ENCODE measurements at regions not wholly inside any gene's neighbourhood (a gene's known extent, or its start where the extent isn't known, plus 50 kb on each side); places are given as distances from the start of the nearest gene placed in this dataset.

DNA sequence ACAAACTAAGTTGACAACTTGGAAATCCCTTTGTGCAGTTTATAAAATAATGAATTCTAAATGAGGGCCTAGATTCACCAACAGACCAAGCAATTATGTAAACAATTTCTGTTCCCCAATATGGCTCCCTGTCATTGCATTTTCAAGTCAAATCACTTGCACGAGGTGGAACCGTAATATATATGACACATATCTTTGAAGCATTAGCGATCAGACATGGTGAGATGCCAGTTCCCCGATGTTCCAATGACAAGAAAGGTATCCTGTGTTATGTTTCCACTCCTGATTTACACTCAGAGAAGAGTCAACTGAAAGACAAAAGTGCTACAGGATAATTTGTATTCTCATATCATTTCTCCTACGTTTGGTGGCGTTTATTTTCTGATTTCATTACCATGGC, 108.5 kb upstream of the TDRD3 start:
- Histone ChIP-seq H3K4me2 (ENCODE audit: low read length) (no peak overlapping the region), H3K27me3 (ENCODE audit: control insufficient read depth, insufficient read depth, low read length) (peaks cover 15% of the 10 kb centered on the region), H3K4me3 (ENCODE audit: low read length) (no peak overlapping the region), H3K9ac (ENCODE audit: low read depth, low read length) (no peak overlapping the region), H3K4me1 (ENCODE audit: control insufficient read depth, insufficient read depth, low read length) (no peaks in the 10 kb centered on the region), H3K9me3 (replicated peaks; ENCODE audit: low read length) (no peaks in the 10 kb centered on the region), H3K36me3 (ENCODE audit: insufficient read depth, low read length) (no peaks in the 10 kb centered on the region)

DNA sequence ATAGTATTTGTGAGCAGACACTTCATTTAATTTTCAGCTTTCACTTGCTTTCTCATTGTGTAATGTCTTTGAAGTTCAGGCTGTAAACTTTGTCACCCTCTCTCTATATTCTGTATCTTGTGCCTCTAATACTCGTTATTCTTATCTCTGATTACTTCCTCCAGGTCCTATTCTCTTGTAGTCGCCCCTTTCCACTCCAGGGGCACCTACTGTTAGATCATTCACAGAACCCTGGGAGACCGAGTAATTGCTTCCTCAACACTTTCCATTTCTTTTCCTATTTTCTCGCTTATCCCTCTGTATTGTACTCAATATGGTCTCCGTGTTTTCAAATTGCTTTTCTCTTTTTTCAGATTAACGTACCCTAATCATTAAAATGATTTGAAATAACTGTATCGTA, 93.9 kb upstream of the TDRD3 start:
- Histone ChIP-seq H3K9me3 (replicated peaks; ENCODE audit: low read length) (no peaks in the 10 kb centered on the region), H3K9ac (ENCODE audit: low read depth, low read length) (no peak overlapping the region), H3K27me3 (ENCODE audit: control insufficient read depth, insufficient read depth, low read length) (peaks cover 16% of the 10 kb centered on the region), H3K4me1 (ENCODE audit: control insufficient read depth, insufficient read depth, low read length) (no peaks in the 10 kb centered on the region), H3K36me3 (ENCODE audit: insufficient read depth, low read length) (no peaks in the 10 kb centered on the region), H3K4me3 (ENCODE audit: low read length) (no peak overlapping the region), H3K4me2 (ENCODE audit: low read length) (no peak overlapping the region)

DNA sequence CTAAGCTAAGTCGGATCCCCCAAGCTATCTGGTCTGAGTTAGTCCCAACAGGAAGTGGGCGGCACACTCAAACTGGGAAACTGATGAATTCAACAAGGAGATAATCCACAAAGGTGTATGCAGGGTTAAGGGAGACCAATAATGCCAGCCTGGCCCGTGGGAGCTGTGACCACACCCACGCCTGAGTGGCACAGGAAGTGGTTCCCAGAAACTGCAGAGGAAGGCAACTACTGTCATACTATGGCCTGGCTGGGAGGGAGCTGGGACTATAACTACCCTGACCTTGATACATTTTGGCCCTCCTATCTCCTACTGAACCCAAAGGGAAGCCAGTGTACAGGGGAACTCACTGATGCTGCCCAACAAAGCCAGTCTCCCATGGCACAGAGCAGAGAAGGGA, 85.5 kb upstream of the TDRD3 start:
- peaks cover 3% of the 10 kb centered on the region for H3K27me3 ChIP-seq (ENCODE audit: control insufficient read depth, insufficient read depth, low read length)
- H3K4me1 ChIP-seq (ENCODE audit: control insufficient read depth, insufficient read depth, low read length), result no peaks in the 10 kb centered on the region
- H3K36me3 ChIP-seq (ENCODE audit: insufficient read depth, low read length), result no peaks in the 10 kb centered on the region
- no peak overlapping the region for H3K4me3 ChIP-seq (ENCODE audit: low read length)
- no peak overlapping the region for H3K4me2 ChIP-seq (ENCODE audit: low read length)
- H3K9ac ChIP-seq (ENCODE audit: low read depth, low read length), result no peak overlapping the region
- no peaks in the 10 kb centered on the region for H3K9me3 ChIP-seq (replicated peaks; ENCODE audit: low read length)

DNA sequence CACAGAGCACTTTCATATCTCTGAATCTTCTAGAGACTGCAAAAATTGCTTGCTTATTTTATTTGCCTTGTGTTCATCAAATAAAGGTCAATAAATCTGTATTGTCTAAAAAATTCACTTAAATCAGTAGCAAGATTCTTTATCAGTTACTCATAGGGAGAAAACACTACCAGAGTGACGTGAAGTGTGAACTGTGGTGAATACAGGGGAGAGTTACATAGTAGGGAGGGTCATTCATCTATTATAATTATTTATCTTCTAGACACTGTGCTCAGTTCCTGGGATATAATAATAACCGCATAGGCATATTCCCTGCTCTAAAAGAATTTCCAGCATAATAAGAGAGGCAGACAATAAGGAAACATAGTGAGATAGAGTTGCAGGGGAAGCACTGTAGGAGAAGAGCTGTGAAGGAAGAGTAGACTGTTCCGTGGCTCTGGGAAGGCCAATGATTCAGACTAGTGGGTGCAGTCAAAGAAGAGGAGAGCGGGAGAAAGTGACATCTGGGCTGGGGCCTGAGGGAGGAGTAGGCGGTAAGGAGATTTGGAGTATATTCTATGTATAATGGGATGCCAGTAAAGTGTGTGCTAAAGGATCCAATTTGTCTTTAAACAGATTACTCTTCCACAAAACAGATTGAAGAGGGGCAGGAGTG, 84.0 kb upstream of the TDRD3 start:
- Histone ChIP-seq H3K27me3 (ENCODE audit: control insufficient read depth, insufficient read depth, low read length) (peaks cover 12% of the 10 kb centered on the region), H3K4me2 (ENCODE audit: low read length) (no peak overlapping the region), H3K9me3 (replicated peaks; ENCODE audit: low read length) (no peaks in the 10 kb centered on the region), H3K36me3 (ENCODE audit: insufficient read depth, low read length) (no peaks in the 10 kb centered on the region), H3K4me3 (ENCODE audit: low read length) (no peak overlapping the region), H3K9ac (ENCODE audit: low read depth, low read length) (no peak overlapping the region), H3K4me1 (ENCODE audit: control insufficient read depth, insufficient read depth, low read length) (no peaks in the 10 kb centered on the region)

DNA sequence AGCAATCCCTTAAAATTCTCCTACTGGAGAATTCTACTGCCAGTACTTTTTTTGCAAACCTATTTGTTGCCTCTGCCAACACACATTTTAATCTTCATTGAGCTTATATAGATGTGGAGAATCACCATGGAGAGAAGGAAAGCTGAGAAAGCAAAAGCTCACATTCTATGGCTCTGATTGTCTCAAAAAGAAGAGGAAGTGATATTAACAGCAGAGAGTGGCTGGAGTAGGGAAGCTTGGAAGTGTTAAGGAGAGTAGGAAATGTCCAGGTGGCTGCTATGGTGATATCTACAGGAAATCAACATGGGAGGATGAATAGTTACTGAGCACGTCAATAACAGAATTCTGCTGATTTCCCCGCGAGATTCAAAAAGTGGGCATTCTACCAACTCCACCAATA, 78.8 kb upstream of the TDRD3 start:
- Histone ChIP-seq H3K9me3 (replicated peaks; ENCODE audit: low read length) (no peaks in the 10 kb centered on the region), H3K9ac (ENCODE audit: low read depth, low read length) (no peak overlapping the region), H3K36me3 (ENCODE audit: insufficient read depth, low read length) (no peaks in the 10 kb centered on the region), H3K27me3 (ENCODE audit: control insufficient read depth, insufficient read depth, low read length) (peaks cover 21% of the 10 kb centered on the region), H3K4me2 (ENCODE audit: low read length) (no peak overlapping the region), H3K4me3 (ENCODE audit: low read length) (no peak overlapping the region), H3K4me1 (ENCODE audit: control insufficient read depth, insufficient read depth, low read length) (no peaks in the 10 kb centered on the region)

DNA sequence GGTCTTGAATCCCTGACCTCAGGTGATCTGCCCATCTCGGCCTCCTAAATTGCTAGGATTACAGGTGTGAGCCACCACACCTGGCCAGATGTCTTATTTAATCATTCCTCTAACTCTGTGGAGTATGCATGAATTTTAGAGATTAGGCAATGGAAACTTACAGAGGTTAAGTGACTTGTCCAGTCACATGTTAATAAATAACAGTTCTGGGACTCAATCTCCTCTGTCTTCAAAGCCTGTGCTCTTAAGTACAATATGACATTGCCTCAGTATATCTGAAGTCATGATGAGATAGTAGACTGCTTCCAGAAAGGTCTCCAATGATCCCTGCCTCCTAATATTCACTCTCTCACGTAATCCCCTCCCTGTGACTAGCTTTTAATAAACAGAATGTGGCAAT, 72.9 kb upstream of the TDRD3 start:
- Histone ChIP-seq H3K4me2 (ENCODE audit: low read length) (no peak overlapping the region), H3K4me3 (ENCODE audit: low read length) (no peak overlapping the region), H3K9me3 (replicated peaks; ENCODE audit: low read length) (no peaks in the 10 kb centered on the region), H3K4me1 (ENCODE audit: control insufficient read depth, insufficient read depth, low read length) (no peaks in the 10 kb centered on the region), H3K36me3 (ENCODE audit: insufficient read depth, low read length) (no peaks in the 10 kb centered on the region), H3K9ac (ENCODE audit: low read depth, low read length) (no peak overlapping the region), H3K27me3 (ENCODE audit: control insufficient read depth, insufficient read depth, low read length) (peaks cover 13% of the 10 kb centered on the region)

DNA sequence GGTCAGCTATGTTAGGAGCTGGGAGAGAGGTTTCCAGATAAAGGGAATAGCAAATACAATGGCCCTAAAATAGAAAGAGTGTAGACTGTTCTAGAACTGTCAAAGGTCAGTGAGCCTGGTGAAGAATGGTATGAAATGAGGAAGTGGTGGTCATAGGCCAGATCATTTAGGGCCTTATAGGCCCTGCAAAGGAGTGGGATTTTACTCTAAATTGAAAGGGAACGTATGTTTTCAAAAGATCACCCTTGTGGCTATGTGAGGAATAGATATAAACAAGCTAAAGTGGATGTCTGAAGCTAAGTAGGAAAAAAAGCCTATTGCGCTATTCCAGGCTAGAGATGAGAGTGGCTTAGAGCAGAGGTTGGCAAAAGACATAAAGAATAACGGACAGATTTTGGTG, 70.7 kb upstream of the TDRD3 start:
- Histone ChIP-seq H3K4me2 (ENCODE audit: low read length) (no peak overlapping the region), H3K4me3 (ENCODE audit: low read length) (no peak overlapping the region), H3K36me3 (ENCODE audit: insufficient read depth, low read length) (no peaks in the 10 kb centered on the region), H3K4me1 (ENCODE audit: control insufficient read depth, insufficient read depth, low read length) (no peaks in the 10 kb centered on the region), H3K9ac (ENCODE audit: low read depth, low read length) (no peak overlapping the region), H3K27me3 (ENCODE audit: control insufficient read depth, insufficient read depth, low read length) (peaks cover 11% of the 10 kb centered on the region), H3K9me3 (replicated peaks; ENCODE audit: low read length) (no peaks in the 10 kb centered on the region)

DNA sequence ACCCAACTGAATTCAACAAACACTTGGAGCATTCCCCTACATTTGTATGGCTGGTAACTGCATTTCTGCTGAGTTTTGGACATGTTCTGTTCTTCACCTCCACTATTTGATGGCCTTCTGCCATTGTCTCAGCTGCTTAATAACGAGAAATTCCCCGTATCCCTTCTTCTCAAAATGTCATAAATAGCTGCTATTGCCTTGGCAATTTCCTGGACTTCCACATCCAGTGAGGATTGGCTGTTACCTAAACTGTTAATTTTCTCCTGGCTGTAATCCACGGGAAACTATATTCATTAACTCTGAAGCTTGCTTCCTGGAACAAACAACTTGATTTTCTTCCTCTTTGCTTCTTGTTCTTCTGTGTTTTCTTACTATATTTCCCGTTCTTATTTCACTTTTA, 69.5 kb upstream of the TDRD3 start:
- Histone ChIP-seq H3K4me1 (ENCODE audit: control insufficient read depth, insufficient read depth, low read length) (no peaks in the 10 kb centered on the region), H3K4me2 (ENCODE audit: low read length) (no peak overlapping the region), H3K36me3 (ENCODE audit: insufficient read depth, low read length) (no peaks in the 10 kb centered on the region), H3K27me3 (ENCODE audit: control insufficient read depth, insufficient read depth, low read length) (peaks cover 19% of the 10 kb centered on the region), H3K9ac (ENCODE audit: low read depth, low read length) (no peak overlapping the region), H3K4me3 (ENCODE audit: low read length) (no peak overlapping the region), H3K9me3 (replicated peaks; ENCODE audit: low read length) (no peaks in the 10 kb centered on the region)

DNA sequence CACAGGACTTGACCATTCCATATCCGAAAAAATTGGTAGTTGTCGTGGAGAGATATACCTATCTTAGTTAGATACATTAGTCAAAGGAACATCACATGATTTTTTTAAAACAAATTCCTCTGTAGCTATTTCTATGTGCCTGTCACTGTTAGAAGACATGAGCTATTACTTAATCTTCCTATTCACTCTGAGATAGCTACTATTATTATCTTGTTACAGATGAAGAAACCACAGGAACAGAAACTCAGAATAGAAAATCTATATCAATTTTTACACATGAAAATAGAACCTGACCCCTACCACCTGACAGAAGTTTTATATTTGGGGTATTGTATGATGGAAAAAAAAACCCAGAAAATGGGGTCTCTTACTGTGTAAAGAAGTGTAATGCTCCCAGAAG, 68.9 kb upstream of the TDRD3 start:
- Histone ChIP-seq H3K36me3 (ENCODE audit: insufficient read depth, low read length) (no peaks in the 10 kb centered on the region), H3K4me2 (ENCODE audit: low read length) (no peak overlapping the region), H3K9ac (ENCODE audit: low read depth, low read length) (no peak overlapping the region), H3K27me3 (ENCODE audit: control insufficient read depth, insufficient read depth, low read length) (peaks cover 23% of the 10 kb centered on the region), H3K4me3 (ENCODE audit: low read length) (no peak overlapping the region), H3K9me3 (replicated peaks; ENCODE audit: low read length) (no peaks in the 10 kb centered on the region), H3K4me1 (ENCODE audit: control insufficient read depth, insufficient read depth, low read length) (no peaks in the 10 kb centered on the region)

DNA sequence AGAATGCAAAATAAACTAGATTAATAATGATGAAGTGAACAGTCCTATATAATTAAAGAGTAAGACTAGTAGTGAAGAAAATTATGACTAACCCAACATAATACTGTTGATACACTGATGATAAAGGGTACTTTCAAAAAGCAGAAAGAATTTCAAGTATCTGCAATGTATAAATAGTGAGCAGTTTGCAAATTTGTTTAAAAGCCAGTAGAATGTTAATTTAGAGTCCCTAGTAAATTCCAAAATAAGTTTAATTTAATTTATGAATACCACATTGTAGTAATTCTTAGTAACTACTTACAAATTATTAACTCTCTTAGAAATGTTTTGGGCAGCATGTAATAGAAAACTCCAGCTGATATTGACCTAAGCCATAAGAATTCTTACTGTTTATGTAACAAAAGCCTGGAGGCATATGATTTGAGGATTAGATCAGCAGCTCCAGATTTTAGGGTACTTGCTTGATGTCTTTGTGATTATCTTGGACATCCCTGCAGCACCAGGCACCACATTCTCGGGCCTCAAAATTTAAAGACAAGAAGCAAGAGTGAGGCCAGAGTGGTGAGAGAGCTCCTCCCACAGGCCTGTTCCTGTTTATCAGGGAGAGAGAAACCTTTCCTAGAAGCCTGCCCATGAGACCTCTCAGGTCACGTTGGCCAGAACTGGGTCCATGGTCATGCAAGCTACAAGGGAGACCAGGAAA, 67.6 kb upstream of the TDRD3 start:
- Histone ChIP-seq H3K4me1 (ENCODE audit: control insufficient read depth, insufficient read depth, low read length) (no peaks in the 10 kb centered on the region), H3K27me3 (ENCODE audit: control insufficient read depth, insufficient read depth, low read length) (peaks cover 28% of the 10 kb centered on the region), H3K36me3 (ENCODE audit: insufficient read depth, low read length) (no peaks in the 10 kb centered on the region), H3K4me2 (ENCODE audit: low read length) (no peak overlapping the region), H3K9me3 (replicated peaks; ENCODE audit: low read length) (no peaks in the 10 kb centered on the region), H3K4me3 (ENCODE audit: low read length) (no peak overlapping the region), H3K9ac (ENCODE audit: low read depth, low read length) (no peak overlapping the region)

DNA sequence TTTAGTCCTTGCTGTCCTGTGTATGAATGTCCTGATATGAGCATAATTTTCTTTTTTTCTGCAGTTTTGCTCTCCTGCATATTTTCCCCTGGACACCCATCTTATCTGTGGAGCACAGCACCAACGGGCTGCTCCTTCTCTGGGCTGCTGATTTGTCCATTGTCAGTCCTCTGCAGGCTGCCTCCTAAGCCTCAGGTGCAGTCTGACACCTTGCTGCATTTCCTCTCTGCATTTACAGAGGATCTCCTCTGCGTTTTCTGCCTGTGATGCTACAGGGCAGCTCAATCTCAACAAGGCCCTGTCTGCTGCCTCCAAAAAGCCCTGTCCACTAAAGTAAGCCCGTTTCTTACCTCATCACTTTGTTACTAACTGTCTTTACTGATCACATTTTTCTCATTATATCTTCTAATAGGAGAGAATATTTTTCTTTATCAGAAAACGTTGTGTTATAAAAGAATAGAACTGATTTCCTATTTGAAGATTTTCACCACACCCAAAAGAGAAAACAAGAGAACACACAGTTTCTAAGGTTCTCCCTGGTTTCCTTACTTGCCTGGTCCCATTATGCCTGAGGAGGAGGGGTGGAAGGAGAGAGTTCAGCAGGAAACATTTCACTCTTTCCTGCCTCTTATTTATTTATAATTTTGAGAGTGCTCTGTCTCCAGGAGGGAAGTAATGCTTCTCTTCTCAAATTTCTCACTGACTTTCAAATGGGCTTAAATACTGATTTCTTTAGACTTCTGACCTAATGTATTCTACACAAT, 65.6 kb upstream of the TDRD3 start:
- Histone ChIP-seq H3K36me3 (ENCODE audit: insufficient read depth, low read length) (no peaks in the 10 kb centered on the region), H3K9ac (ENCODE audit: low read depth, low read length) (no peak overlapping the region), H3K4me2 (ENCODE audit: low read length) (no peak overlapping the region), H3K9me3 (replicated peaks; ENCODE audit: low read length) (no peaks in the 10 kb centered on the region), H3K4me1 (ENCODE audit: control insufficient read depth, insufficient read depth, low read length) (no peaks in the 10 kb centered on the region), H3K27me3 (ENCODE audit: control insufficient read depth, insufficient read depth, low read length) (peaks cover 28% of the 10 kb centered on the region), H3K4me3 (ENCODE audit: low read length) (no peak overlapping the region)
